ENCODE measurements at regions not wholly inside any gene's neighbourhood (a gene's known extent, or its start where the extent isn't known, plus 50 kb on each side); places are given as distances from the start of the nearest gene placed in this dataset.

DNA sequence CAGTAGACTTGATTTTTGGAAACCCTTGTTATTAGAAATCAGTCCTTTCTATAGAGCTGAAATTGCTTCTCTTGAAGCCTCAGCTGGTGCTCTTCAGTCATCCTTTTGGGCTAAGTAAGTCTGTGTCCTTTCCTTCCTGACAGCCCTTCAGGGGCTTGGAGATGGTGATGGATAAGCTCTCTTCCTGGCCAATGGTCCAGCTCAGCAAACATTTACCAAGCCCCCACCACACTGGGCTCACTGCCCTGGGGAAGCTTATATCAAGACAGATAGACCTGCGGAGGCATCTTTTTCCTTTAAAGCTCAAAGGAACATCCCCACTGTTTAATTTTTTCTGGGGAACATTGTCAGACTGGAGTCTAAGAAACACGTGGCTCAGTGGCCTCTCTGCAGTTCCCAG lies 139.6 kb downstream of the HAPSTR1 start:
- TF ChIP-seq, protein P1, sequence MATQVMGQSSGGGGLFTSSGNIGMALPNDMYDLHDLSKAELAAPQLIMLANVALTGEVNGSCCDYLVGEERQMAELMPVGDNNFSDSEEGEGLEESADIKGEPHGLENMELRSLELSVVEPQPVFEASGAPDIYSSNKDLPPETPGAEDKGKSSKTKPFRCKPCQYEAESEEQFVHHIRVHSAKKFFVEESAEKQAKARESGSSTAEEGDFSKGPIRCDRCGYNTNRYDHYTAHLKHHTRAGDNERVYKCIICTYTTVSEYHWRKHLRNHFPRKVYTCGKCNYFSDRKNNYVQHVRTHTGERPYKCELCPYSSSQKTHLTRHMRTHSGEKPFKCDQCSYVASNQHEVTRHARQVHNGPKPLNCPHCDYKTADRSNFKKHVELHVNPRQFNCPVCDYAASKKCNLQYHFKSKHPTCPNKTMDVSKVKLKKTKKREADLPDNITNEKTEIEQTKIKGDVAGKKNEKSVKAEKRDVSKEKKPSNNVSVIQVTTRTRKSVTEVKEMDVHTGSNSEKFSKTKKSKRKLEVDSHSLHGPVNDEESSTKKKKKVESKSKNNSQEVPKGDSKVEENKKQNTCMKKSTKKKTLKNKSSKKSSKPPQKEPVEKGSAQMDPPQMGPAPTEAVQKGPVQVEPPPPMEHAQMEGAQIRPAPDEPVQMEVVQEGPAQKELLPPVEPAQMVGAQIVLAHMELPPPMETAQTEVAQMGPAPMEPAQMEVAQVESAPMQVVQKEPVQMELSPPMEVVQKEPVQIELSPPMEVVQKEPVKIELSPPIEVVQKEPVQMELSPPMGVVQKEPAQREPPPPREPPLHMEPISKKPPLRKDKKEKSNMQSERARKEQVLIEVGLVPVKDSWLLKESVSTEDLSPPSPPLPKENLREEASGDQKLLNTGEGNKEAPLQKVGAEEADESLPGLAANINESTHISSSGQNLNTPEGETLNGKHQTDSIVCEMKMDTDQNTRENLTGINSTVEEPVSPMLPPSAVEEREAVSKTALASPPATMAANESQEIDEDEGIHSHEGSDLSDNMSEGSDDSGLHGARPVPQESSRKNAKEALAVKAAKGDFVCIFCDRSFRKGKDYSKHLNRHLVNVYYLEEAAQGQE (IDR thresholded peaks at IDR 0.05; ENCODE audit: insufficient read depth in 1 of 2, low read depth in 2 of 2, low read length in 1 of 2), result no peak
- TF ChIP-seq, protein P2, sequence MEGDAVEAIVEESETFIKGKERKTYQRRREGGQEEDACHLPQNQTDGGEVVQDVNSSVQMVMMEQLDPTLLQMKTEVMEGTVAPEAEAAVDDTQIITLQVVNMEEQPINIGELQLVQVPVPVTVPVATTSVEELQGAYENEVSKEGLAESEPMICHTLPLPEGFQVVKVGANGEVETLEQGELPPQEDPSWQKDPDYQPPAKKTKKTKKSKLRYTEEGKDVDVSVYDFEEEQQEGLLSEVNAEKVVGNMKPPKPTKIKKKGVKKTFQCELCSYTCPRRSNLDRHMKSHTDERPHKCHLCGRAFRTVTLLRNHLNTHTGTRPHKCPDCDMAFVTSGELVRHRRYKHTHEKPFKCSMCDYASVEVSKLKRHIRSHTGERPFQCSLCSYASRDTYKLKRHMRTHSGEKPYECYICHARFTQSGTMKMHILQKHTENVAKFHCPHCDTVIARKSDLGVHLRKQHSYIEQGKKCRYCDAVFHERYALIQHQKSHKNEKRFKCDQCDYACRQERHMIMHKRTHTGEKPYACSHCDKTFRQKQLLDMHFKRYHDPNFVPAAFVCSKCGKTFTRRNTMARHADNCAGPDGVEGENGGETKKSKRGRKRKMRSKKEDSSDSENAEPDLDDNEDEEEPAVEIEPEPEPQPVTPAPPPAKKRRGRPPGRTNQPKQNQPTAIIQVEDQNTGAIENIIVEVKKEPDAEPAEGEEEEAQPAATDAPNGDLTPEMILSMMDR (IDR thresholded peaks at IDR 0.05), result no peak
- no peak for TF ChIP-seq TCF7L2 (IDR thresholded peaks at IDR 0.05; ENCODE audit: low read depth, low read length)
- TF ChIP-seq POLR2AphosphoS5 (IDR thresholded peaks at IDR 0.05; ENCODE audit: low read depth, low read length), result no peak
